AML-193 (cell line): ENCODE measurements at regions not wholly inside any gene's neighbourhood (a gene's known extent, or its start where the extent isn't known, plus 50 kb on each side); places are given as distances from the start of the nearest gene placed in this dataset.

ENCODE experiments used
- DNase-seq, 2 experiments: peaks; one replicate each; lab custom pipeline; 2025; lab: John Stamatoyannopoulos, UW

DNA sequence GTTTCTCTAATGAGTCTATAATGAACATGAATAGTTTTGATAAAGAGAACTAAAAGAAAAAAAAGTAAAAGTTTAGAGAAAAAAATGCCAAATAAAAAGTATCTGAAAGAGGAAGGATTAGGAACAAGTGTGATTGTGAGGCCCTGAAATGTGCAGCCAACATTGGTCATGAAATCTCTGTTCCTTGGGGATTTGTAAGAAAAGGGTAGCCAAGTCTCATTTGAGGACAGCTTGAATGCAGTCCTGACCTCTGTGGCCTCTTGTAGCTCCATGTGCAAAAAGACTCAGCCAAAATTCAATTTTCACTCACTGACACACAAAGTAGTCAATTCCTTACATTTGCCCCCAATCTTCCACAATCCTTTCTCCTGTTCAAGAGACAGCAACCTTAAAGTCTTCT is 167.9 kb downstream of the KLF12 start:
- DNase-seq, result no peak

GRCh38 chr13:73962284-73962683 is 171.9 kb downstream of the KLF12 start:
- no peak for DNase-seq

GRCh38 chr13:73961181-73961580 is 173.0 kb downstream of the KLF12 start:
- DNase-seq, result no peak

- DNase-seq, result no peak
Measured at GRCh38 chr13:73960474-73960873, 173.7 kb downstream of the KLF12 start.

DNA sequence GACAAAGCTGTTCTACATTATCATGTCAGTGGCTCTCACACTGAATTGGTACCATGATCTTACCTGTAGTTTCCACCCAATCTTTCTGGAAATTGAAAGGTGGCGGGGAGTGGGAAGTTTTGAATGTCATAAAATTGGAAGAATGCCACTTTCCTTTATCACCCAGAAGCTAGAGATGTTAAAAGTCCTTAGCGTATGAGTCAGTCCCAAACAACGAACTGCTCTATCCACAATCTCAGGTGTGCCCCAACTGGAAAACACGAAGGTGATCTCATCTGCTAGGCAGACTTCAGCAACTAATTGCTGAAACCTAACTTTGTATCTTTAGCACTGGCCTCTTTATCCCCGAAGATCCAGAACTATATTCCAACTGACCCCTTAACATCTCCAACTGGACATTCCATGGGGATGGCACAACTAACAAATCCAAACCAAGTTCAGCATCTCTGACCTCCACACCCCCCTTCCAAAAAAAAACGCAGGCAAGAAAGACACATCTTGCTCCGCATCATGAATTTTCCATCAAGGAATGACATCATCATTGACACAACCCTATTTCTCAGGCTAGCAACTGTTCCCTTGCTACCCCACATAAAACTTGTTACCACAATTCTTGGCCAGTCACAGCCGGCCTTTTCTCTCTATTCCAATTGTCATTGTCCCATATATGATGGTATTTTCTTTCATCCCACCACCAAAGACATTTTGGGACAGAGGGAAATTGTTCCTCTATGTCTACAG is 175.4 kb downstream of the KLF12 start:
- DNase-seq, result no peak

GRCh38 chr13:73957889-73958288 is 176.3 kb downstream of the KLF12 start:
- DNase-seq, result no peak

GRCh38 chr13:73956795-73957408 is 177.3 kb downstream of the KLF12 start:
- DNase-seq, result no peak

- DNase-seq, result no peak
Measured at GRCh38 chr13:73955977-73956500, 178.2 kb downstream of the KLF12 start.

DNA sequence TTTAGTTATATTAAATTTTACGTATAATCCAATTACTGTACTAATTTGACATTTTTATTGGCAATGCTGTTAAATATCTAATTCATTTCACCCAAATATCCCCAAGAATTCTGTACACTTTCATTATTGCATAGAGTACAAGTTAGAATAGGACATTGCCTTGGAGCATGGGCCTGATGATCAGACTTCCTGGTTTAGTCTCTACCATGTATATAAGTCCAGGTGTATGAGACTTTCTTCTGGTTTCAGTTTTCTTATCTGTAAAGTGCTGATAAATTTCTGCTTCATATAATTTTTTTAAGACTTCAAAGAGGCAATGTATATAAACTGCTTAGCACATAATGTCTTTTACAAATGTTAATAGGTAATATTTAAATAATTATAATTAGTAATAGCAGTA is 179.4 kb downstream of the KLF12 start:
- DNase-seq, result no peak

DNA sequence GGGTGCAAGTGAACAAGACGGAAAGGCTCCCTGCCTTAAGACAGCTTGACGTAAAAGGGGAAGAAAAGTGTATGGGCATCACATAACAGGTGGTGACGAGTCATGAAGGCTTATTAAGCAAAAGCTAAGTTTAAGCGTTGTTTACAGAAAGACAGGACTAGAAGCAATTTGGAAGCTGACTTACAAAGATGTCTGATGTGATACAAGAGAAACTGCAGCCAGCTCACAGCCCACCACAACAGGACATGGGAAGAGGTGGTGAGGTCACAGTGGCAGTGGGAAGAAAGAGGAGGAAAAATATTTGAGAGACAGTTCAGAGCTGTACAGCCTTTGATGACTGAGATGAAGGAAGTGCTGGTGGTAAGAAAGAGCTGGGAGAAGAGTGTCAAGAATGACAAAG is 181.6 kb downstream of the KLF12 start:
- DNase-seq, result no peak

DNA sequence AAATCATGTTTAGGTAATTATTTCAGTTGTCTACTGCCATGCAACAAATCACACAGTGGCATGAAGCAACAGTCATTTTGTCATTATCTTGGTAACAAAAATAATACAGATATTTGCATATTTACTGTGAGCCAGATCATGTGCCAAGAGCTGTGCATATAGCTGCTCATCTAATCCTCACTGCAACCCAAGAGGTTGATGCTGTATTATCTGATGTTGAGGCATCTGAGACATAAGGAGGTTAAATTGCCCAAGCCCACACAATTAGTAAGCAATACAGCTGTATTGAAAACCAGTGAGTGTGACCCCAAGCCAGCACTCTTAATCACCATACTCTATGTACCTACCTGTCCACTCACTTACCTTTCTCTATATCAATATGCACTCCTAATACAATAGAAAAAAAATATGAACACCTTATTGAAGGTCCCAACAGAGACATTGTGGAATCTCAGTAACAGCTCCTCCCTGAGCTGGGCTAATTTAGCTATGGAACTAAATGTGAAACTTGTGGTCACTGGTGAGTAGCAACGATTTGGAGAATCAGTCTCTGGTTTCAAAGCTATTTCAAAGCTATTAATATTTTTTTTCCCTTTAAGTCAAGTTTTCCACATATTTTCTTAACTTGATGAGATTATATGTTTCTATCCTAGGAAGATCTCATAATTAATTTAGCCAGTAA is 185.2 kb downstream of the KLF12 start:
- no peak for DNase-seq

- no peak for DNase-seq
Measured at GRCh38 chr13:73945871-73946270, 188.3 kb downstream of the KLF12 start.

GRCh38 chr13:73945382-73945781 is 188.8 kb downstream of the KLF12 start:
- no peak for DNase-seq

GRCh38 chr13:73943965-73944233 is 190.3 kb downstream of the KLF12 start:
- DNase-seq, result no peak

- DNase-seq, result no peak
Measured at GRCh38 chr13:73943137-73943964, 190.9 kb downstream of the KLF12 start.

GRCh38 chr13:73941752-73942151 is 192.5 kb downstream of the KLF12 start:
- no peak for DNase-seq

DNA sequence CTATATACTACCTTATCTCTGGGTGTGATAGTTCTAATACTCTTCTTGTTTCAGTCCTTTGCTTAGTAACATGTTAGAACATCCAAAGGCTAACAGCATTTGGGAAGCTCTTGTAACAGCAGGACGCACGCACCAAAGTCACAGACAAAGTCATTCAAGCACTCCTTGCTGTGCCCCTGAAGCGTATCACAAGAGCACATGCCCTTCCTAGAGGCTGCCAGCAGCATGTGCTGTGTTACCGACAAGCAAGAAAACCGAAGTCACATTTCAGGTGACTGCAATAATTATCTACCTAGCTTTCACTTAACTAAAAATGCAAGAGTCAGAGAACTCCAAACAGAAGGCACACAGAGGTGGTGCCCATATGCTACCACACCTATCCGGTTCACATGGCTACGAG is 194.1 kb downstream of the KLF12 start:
- DNase-seq, result no peak

GRCh38 chr13:73939603-73940002 is 194.6 kb downstream of the KLF12 start:
- no peak for DNase-seq

DNA sequence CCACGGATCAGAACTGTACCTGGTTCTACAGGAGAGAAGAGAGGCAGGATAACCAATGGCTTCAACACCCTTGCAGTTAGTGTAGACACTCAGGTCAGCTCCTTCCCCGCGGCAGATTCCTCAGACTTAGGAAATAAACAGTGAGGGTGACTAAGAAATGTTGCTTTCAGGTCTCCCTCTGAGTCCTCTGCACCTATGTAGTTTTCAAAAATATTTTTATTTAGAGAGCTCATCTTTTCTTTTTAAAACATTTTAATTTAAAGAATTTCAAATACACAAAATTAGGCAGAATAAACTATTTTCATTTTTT is 195.2 kb downstream of the KLF12 start:
- no peak for DNase-seq

- DNase-seq, result no peak
Measured at GRCh38 chr13:73938372-73939070, 195.7 kb downstream of the KLF12 start.

GRCh38 chr13:73937441-73937840 is 196.8 kb downstream of the KLF12 start:
- no peak for DNase-seq

DNA sequence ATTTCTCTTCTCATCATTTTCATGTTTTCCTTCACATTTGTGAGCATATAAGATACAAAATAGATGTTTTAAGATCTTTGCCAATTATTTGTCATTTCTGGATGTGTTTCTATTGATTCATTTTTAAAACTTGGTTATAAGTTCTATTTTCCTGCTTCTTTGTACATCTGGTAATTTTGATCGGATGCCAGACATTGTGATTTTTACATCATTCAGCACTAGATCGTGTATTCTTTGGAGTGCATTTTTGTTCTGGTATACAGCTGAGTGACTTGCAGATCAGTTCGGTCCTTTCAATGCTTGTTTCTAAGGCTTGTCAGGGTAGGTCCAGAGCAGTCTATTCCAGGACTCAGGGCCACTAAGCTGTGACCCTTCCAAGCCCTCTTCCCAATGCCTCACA is 198.2 kb downstream of the KLF12 start:
- no peak for DNase-seq
